ENCODE measurements at regions not wholly inside any gene's neighbourhood (a gene's known extent, or its start where the extent isn't known, plus 50 kb on each side); places are given as distances from the start of the nearest gene placed in this dataset.

GRCh38 chr13:104967376-104967775 is 1568.1 kb downstream of the EFNB2 start:
- DNase-seq (ENCODE audit: low spot score), result no peak
- no peak for TF ChIP-seq CTCF (IDR thresholded peaks at IDR 0.05)
- ATAC-seq (ENCODE audit: low FRiP score), result no peak

DNA sequence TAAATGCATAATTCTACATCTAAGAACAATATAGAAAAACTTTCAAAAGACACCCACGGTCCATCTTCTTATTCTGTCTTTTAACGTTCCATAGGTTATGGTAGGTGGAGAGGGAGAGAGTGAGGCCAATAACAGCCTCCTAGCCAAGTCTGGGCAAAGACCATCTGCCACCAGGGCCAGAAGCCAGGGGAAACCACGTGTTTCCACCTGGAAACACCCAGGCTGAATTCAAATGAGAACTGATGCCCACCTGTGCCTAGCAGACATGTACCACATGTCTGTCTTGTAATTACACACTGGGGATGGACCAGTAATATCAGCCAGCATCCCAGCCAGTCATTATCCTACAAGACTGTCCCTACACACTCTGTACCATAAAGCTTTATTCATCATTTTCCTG is 1573.1 kb downstream of the EFNB2 start:
- no peak for ATAC-seq (ENCODE audit: low FRiP score)

GRCh38 chr13:104961246-104961645 is 1574.2 kb downstream of the EFNB2 start:
- no peak for TF ChIP-seq CTCF (IDR thresholded peaks at IDR 0.05)
- DNase-seq (ENCODE audit: low spot score) (no peak), ATAC-seq (ENCODE audit: low FRiP score) (no peak)

More for the DNA sequence above, 1573.1 kb downstream of the EFNB2 start:
- no peak for TF ChIP-seq CTCF (IDR thresholded peaks at IDR 0.05)
- DNase-seq (ENCODE audit: low spot score), result no peak

DNA sequence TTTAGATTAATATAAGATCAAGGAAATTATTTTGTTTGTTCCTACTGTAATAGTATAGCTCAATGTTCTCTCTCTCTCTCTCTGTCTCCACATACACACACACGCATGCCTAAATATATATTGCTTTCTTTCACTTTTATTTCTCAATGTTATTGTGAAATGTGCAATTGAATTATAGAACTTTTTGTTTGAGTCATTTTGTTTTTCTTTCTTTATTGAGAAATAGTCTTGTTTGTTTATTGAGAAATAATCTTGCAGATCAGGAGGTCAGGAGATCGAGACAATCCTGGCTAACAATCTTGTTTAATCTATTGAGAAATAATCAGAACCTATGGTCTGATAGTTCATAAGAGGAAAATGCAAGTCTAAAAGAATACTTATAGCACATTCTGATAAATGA is 1581.3 kb downstream of the EFNB2 start:
- DNase-seq (ENCODE audit: low spot score), result no peak
- no peak for ATAC-seq (ENCODE audit: low FRiP score)
- no peak for TF ChIP-seq CTCF (IDR thresholded peaks at IDR 0.05)

GRCh38 chr13:104953588-104953987 is 1581.9 kb downstream of the EFNB2 start:
- no peak for TF ChIP-seq CTCF (IDR thresholded peaks at IDR 0.05)
- no peak for DNase-seq (ENCODE audit: low spot score)
- ATAC-seq (ENCODE audit: low FRiP score), result no peak

DNA sequence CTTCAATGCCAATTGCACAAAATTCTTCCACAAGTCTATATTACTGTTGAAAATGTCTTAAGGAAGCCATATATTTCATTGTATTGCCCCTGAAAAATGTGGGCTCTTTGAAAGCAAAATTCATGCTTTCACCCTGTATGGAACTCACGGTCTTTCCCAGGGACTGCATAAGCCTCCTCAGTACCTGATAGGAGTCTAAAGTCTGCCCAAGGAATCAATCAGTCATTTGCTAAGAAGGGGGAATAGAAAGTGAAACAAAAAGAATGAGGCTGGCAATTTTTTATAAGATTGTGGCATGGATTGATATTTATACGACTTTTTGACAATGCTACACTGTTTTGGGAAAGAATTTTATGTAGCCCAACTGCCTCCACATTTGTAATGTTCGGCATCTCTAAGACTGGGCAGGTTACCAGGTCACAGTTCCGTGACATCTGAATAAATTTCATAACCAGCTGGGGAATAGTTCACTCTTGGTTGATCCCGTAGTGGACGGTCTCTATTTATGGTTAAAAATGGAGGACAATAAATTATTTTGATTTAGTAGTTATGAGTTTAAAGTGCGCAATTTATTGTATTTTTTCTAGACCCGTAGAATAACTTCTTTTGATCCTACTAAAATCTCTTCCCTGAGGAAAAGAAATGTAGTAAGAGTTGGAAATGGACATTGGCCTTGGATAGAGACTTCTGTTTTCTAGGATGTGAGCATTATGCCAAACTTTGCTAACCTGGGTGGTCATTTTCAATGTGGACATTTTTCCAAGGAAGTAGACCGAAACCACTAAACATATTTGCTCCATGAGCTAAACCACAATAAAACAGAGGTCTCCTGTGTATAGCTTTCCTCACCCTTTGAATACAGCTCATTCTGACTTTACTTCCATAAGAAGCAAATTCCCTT is 1585.4 kb downstream of the EFNB2 start:
- ATAC-seq (ENCODE audit: low FRiP score) (no peak), DNase-seq (ENCODE audit: low spot score) (no peak)
- no peak for TF ChIP-seq CTCF (IDR thresholded peaks at IDR 0.05)

DNA sequence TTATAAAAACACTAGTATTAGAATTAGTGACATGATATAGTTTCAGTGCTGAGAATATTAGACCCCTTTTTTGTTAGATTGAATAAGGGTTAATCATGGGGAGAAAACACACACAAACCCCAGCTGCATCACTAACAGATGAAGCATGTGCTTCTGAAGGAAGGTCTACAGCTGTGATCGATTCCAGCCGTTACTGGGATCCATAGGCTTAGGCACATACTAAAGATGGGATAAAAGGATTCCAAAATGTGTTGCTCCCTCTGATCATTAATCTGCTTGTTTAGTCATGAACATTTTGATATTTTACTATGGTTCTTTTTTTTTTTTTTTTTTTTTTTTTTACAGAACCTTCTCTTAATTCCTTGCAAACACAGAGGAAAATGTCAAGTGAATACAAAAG is 1591.3 kb downstream of the EFNB2 start:
- no peak for TF ChIP-seq CTCF (IDR thresholded peaks at IDR 0.05)
- ATAC-seq (ENCODE audit: low FRiP score), result no peak
- no peak for DNase-seq (ENCODE audit: low spot score)

All from omental fat pad (tissue), 3 donors.